ENCODE measurements at regions not wholly inside any gene's neighbourhood (a gene's known extent, or its start where the extent isn't known, plus 50 kb on each side); places are given as distances from the start of the nearest gene placed in this dataset.

DNA sequence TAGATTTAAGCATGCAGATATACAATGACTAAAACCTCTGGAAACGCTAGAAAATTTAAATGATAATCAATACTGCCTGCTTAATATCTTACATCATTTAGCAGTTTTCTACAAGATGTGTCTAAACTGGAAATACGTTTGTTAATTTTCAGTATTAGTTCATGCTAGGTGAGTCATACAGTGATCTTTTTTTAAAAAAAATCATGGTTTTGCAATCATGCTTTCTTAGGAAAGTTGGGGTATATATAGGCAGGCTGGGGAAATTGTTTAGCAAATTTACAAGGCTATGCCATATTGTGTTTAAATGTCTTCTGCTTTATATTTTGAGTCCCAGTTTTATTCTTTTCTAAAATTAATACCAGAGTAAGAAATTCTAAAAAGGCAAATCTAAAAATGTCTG is 245.4 kb upstream of the SPRY2 start:
- TF ChIP-seq POLR2AphosphoS5 (IDR thresholded peaks at IDR 0.05) (no peak), EP300 (IDR thresholded peaks at IDR 0.05) (no peak), CTCF (IDR thresholded peaks at IDR 0.05) (no peak)

Data from upper lobe of left lung (tissue), 4 donors.